ENCODE measurements at regions not wholly inside any gene's neighbourhood (a gene's known extent, or its start where the extent isn't known, plus 50 kb on each side); places are given as distances from the start of the nearest gene placed in this dataset.
"Not testable (repeated sequence)": the region's sequence is repeated elsewhere in the genome, so short reads cannot be mapped to it uniquely, and the experiment has no call there.

DNA sequence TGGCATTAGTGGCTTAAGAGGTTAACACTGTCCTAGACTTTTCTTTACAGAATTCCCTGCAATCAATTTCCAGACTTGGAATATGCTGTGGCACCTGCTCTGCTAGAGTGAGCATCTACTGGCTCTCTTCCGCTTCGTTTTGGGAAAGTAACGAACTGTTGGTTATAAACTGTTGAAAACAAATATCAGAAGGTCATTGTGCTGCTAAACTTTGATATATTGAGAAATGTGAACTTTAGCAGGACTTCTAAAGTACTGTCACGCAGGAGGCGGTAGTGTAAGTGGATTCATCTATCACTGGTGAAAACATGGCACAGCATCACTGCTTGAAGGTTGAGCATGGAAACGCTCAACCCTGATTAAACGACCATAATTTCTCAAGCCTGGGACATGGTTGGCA, 348.9 kb downstream of the FLRT2 start:
- no peak for DNase-seq (ENCODE audit: low spot score)

- no peak for DNase-seq (ENCODE audit: low spot score)
Measured at GRCh38 chr14:85873006-85873405, 343.1 kb downstream of the FLRT2 start.

GRCh38 chr14:85867450-85867849, 337.5 kb downstream of the FLRT2 start:
- no peak for DNase-seq (ENCODE audit: low spot score)

- no peak for DNase-seq (ENCODE audit: low spot score)
Measured at GRCh38 chr14:85865701-85866100, 335.8 kb downstream of the FLRT2 start.

- DNase-seq (ENCODE audit: low spot score): no peak
Measured at GRCh38 chr14:85858634-85859033, 328.7 kb downstream of the FLRT2 start.

- no peak for DNase-seq (ENCODE audit: low spot score)
Measured at GRCh38 chr14:85856430-85856829, 326.5 kb downstream of the FLRT2 start.

DNA sequence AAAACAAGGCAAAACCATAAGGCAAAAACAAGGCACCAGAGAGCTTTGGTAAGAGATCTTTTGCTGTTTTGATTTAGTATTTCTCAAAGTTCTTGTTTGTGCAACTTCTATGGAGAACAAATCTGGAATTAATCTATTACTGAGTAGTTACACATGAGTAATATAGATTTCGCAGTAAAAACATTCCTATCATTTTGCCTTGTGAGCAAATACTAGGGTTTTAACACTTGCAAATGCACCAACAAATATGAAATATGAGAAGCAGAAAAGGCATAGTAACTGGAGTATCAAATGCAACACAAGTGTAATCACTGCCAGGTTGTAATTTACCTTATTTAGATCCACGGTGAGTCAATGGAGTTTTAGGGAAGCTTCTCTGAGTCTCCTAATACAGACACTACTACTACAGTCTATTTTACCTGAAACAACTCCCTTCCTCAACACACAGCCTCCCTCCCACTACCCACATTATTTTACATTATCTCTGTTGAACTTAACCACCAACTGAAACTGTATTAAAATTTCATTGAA, 324.1 kb downstream of the FLRT2 start:
- no peak for DNase-seq (ENCODE audit: low spot score)

GRCh38 chr14:85852906-85853305, 323.0 kb downstream of the FLRT2 start:
- DNase-seq (ENCODE audit: low spot score): no peak

- DNase-seq (ENCODE audit: low spot score): not testable (repeated sequence)
Measured at GRCh38 chr14:85852123-85852522, 322.2 kb downstream of the FLRT2 start.

DNA sequence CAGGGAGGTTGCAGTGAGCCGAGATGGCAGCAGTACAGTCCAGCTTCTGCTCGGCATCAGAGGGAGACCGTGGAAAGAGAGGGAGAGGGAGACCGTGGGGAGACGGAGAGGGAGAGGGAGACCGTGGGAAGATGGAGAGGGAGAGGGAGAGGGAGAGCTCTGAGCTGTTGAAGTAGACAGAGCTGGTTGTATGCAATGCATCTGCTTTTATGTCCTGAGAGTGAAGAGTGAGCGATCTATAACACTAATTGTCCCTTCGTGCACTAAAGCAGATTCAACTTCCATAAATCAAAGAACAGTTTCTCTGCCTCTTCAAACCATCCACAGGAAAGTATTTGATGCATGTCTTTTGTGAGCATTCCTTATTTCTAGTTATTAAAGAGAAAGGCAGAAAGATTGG, 300.6 kb downstream of the FLRT2 start:
- DNase-seq (ENCODE audit: low spot score): not testable (repeated sequence)

GRCh38 chr14:85829601-85830000, 299.7 kb downstream of the FLRT2 start:
- not testable (repeated sequence) for DNase-seq (ENCODE audit: low spot score)

GRCh38 chr14:85824526-85824925, 294.6 kb downstream of the FLRT2 start:
- DNase-seq (ENCODE audit: low spot score): no peak

DNA sequence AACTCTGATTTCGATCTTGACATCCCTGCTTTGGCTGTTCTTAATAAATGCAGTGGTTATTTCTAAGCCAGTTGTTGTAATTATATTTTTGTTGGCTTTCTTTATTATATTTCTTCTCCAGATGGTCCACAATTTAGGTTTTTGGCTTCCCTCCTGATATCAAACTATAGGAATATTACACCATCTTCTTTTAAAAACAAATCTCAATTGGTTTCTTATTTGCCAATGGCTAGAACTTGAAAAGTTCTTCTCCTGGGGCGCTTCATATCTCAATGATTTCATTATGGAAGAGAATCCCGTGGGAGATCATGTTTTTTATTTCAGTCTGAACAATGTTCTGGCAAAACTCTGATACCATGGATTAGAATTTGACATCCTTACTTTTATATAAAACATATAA, 292.3 kb downstream of the FLRT2 start:
- DNase-seq (ENCODE audit: low spot score): no peak

DNA sequence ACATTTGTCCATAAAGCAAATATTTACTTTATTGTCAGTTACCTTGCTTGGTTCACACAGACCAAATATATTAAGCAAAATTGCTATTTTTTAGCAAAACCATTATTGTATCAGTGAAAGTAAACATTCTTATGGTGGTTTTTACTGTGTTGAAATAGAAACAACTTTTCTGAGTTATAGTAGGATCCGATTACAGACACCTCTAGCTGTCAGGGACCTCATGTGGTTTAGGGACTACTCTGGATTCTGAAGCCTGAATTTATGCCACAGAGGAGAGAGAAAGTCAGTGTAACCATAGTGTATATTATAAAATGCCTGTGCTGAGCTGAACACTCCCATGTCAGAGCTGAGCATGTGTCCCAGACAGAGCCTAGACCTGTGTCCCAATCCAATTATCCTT, 287.5 kb downstream of the FLRT2 start:
- no peak for DNase-seq (ENCODE audit: low spot score)

- no peak for DNase-seq (ENCODE audit: low spot score)
Measured at GRCh38 chr14:85813040-85813439, 283.1 kb downstream of the FLRT2 start.

GRCh38 chr14:85811340-85811739, 281.4 kb downstream of the FLRT2 start:
- DNase-seq (ENCODE audit: low spot score): no peak

DNA sequence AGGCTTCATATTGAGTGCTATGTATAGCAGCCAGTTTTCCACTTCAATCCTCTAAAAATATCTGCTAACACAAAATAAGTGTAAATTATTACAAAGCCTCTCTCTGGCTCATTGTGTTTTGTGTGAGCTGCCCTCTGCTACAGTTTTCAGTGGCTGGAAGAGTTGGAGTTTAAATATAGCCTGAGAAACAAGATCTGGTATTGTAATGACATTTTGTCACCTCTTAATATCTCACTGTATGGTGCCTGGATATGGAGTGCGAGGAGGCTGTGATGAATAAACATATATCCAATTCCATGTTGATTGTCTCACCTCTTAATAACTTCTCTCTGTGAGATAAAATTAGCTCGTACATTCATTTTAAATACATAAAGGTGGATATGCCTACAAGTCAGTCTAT, 269.7 kb downstream of the FLRT2 start:
- no peak for DNase-seq (ENCODE audit: low spot score)

GRCh38 chr14:85798856-85799255, 268.9 kb downstream of the FLRT2 start:
- no peak for DNase-seq (ENCODE audit: low spot score)

GRCh38 chr14:85793533-85793932, 263.6 kb downstream of the FLRT2 start:
- DNase-seq (ENCODE audit: low spot score): no peak

GRCh38 chr14:85789506-85789905, 259.6 kb downstream of the FLRT2 start:
- DNase-seq (ENCODE audit: low spot score): no peak

DNA sequence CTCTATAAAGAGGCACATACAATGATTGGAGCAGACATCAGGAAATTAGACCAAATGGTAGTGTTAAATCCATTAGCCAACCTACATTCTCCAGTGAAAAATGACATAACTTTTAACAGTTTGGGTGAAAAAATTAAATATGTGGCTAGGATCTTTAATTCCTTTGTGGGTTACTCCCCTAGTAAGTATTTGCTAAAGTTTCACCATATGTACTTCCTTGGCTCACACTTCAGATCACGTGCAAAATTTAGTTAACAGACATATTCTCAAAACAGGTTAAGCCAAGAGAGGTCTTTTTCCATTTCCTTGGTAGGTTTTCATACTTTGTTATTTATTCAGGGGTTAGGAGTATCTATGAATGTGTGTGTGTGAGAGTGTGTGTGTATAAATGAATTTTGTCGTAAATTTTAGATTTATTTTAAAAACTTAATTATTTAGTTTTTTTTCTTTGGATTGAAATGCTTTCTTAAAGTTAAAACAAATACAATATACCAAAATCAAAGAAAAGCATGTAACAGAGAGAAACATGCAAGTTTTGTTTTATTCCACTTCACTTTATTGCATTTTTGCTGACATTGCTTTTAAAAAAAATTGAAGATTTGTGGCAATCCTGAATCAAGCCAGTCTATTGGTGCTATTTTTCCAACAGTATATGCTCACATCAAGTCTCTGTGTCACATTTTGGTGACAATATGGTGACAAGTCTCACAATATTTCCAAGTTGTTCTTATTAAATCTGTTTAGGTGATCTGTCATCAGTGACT, 258.7 kb downstream of the FLRT2 start:
- no peak for DNase-seq (ENCODE audit: low spot score)

DNA sequence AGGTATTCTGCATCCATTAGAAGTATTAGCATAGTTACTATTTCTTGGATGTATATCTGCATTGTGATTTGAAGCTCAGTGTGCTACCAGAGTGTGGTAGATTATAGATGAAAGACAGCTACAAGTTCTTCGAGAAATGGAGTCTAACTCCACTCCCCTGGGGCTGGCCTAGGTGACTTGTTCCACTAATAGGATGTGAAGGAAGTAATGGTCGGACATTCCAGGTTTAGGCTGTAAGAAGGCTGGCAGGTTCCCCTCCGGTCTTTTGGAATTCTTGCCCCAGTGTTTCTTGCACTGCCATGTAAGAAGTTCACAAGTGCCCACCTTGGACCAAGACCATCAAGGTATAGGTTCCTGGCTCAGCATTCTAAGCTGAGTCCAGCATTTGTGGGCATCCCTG, 236.4 kb downstream of the FLRT2 start:
- DNase-seq (ENCODE audit: low spot score): no peak

GRCh38 chr14:85764822-85765221, 234.9 kb downstream of the FLRT2 start:
- DNase-seq (ENCODE audit: low spot score): no peak

DNA sequence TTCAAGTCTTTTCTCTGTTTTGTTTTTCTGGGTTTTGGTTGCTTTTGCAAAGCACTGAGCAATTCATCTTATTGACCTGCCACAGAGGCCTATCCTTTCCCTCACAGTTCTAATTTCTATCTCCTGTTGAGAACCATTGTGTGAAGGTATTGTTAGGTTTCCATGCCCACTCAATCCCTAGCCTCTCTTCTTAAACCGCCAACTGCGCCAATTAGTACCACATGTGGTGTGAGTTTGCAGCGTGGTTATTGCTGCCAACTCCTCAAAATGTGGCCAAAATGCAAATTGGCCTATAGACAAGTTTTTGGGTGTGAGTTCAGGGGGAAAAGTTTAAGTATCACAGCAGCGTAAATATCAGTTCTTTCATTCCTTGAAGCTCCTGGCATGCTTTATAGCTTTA, 232.6 kb downstream of the FLRT2 start:
- DNase-seq (ENCODE audit: low spot score): no peak
